NOMO-1 treated with dmso at 0.1 percent for 144 hours (cell line): ENCODE measurements at regions not wholly inside any gene's neighbourhood (a gene's known extent, or its start where the extent isn't known, plus 50 kb on each side); places are given as distances from the start of the nearest gene placed in this dataset.

Source experiments
- DNase-seq: peaks from one replicate; lab custom pipeline; 2025; ENCODE audit not compliant: unreplicated experiment; lab: John Stamatoyannopoulos, UW

- DNase-seq: no peak
Observed at GRCh38 chr16:59205403-59205802, 471.3 kb upstream of the GOT2 start.

DNA sequence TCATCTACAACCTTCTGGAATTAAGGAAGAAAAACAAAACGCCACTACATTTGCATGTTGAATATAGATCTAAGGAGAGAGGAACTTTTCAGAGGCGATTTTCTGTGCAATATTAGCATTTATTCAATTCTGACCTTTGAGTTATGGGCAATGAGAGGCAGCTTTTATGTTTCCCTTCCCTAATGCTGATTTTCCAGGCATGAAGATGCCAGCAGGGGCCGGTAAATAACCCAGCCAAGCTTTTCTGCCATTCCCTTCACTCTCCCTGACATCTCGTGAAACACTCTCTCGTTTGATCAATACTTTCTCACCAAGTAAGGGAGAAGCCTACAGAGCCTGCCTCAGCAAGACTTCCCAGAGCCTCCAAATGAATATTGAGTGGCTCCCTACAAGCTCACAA, 470.5 kb upstream of the GOT2 start:
- DNase-seq: no peak

DNA sequence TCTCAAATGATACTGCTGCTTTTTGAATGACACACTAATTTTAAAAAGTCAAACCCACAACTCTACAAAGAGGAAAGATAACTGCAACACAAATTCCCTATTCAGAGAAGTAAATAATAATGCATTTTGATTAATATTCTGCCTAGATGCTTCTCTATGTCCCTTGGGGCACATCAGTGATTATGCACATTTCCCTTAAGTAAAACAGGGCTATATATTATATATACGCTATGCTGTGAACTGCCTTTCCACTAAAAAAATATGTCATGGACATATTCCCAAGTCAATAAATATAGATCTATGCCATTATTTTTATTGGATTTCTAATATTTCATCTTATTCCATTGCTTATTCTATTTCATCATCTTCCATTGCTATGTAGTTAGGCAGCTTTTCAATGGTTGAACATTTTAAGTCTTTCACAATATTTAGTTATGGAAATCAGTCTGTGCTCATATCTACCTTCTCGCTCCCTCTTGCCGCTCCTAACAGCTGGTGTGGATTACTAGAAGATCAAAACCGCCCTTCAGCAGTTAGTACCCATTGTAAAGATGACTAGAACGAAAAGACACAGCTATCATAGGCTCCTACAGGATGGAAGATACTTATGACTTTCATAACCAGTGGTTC, 468.2 kb upstream of the GOT2 start:
- DNase-seq: no peak

DNA sequence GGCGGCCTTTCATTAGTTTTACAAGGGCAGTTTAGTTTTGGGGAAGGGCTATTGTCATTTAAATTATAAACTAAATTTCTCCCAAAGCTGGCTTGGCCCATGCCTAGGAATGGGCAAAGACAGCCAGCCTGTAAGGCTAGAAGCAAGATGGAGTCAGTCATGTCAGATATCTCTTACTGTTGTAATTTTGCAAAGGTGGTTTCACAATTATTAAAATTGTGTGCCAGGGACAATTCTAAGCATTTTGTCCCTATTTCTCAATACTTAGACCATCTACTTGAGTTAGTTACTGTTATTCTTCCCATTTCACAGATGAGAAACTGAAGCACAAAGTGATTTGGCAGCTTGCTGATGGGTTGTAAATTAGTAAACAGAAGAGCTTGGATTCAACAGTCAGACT, 467.7 kb upstream of the GOT2 start:
- no peak for DNase-seq

DNA sequence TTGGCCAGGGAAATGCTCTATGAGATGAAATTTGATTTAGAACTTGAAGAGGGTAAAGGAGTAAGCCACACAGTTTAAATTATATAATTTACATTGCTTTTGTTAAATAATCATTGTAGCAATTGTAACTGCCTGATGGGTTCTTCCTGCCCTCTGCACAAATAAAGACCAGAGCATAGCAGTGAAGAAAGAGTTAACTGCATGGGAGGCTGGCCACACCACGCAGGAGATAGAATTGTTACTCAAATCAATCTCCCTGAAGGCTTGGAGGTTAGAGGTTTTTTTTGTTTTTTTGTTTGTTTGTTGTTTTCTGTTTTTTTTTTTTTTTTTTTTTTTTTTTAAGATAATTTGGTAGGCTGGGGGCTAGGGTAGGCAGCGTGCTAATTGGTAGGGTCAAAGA, 467.0 kb upstream of the GOT2 start:
- no peak for DNase-seq

DNA sequence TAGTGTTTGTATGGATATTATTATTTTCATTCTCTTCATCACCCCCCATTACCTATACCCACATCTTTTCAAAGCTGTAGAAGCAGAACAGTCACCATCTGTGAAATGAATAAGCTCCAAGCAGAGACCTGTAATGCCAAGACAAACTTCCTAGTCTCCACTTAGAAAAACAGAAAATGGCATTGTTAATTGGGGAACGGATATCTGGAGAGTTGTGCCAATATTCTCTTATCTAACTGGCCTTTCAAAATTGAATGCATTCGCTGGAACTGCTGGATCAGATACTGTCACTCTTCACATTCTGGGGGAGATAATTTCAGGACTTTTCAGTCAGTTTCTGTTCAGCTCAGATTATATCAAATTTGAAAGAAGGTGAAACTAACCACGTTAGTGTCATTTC, 464.4 kb upstream of the GOT2 start:
- no peak for DNase-seq

GRCh38 chr16:59195242-59195641, 461.1 kb upstream of the GOT2 start:
- DNase-seq: no peak

DNA sequence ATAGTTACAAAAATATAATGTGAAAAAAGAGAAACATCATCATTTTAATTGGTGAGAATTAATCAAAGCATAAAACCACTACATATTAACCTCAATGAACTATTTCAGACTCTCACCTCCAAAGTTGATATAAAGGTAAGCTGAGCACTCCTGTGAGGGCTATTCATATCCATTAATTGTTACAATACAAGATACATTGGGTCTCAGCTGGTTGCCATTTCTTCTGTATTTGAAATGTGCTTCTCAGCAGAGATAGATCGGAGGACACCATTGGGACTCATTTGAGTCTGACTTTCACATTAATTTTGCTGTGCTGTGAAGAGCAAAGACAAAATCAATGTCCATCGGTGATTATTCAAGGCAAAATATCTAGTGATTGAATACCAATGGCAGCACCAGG, 459.5 kb upstream of the GOT2 start:
- DNase-seq: no peak

- no peak for DNase-seq
Observed at GRCh38 chr16:59192551-59193199, 458.6 kb upstream of the GOT2 start.

- no peak for DNase-seq
Observed at GRCh38 chr16:59190731-59191130, 456.6 kb upstream of the GOT2 start.

- DNase-seq: no peak
Observed at GRCh38 chr16:59188029-59188428, 453.9 kb upstream of the GOT2 start.

GRCh38 chr16:59181821-59182420, 447.8 kb upstream of the GOT2 start:
- no peak for DNase-seq

- no peak for DNase-seq
Observed at GRCh38 chr16:59180083-59180476, 446.0 kb upstream of the GOT2 start.

DNA sequence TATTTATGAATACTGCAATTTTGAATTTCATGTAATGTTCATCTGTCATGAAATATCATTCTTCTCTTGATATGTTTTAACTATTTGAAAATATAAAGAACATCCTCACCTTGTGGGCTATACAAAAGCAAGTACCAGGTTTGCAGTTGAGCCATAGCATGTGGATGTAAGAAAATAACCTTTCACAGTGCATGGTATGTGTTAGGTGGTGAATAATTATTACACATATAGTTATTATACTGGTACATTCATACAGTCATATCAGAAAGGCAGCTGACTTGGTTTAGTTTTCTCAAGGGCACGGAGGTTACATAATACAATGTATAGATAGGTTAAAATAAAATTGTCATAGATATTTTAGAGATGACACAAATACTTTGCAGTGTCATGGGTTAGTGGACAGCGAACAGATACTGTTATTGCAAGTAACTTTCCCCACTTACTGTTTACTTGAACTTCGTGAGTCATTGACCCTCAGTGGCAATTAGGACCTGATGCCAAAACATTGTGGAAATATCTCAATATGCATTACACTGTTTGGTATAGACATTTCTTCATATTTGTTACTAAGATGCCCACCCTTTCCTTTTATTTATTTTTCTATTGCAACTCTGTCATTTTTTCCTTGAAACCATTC, 445.4 kb upstream of the GOT2 start:
- DNase-seq: no peak

- DNase-seq: no peak
Observed at GRCh38 chr16:59173408-59173831, 439.3 kb upstream of the GOT2 start.

- DNase-seq: no peak
Observed at GRCh38 chr16:59170099-59170712, 436.1 kb upstream of the GOT2 start.

DNA sequence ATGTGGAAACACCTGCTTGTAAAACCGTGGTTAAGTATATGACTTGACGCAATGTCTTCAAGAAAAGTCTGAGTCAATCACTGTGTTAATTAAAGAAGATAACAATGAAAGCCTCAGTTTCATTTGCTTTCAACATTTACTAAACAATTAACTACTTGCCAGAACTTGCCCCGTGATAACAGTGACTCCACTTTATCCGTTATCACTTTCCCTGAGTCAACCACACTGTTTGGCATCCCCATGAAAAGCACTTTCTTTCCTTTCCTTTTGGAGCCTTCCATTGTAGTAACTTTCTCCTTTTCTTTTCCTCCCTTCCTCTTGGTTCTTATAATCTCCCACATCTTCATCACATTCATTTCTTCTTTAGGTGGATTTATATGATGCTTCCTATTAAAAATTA, 435.1 kb upstream of the GOT2 start:
- no peak for DNase-seq

DNA sequence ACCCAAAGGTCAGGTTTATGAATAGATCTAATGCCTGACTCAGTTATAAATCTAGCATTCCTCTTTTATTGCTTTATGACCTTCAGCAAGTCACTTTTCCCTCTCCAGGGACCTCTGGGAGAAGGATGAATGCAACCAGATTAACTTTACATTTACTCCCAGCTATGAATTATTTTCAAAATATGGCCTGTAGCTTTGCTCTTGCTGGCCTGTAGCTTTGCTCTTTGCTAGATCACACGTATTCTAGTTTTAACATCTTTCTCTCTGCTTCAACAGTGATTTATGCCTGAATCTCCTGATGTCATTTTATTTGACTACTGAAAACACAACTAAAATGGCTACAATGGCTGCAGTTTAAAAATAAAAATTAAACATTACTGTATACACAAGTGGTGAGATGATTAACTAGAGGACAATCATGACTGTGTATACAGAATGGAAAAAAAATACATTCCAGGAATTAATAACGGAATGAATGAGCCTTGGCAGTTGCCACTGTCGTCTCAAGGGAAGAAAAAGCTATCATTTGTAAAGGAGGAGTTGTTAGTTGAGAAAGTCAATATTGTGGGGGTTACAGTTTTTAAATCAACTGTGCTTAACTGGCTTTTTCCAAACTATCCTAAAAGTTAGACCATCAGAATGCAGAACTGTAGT, 434.5 kb upstream of the GOT2 start:
- no peak for DNase-seq

DNA sequence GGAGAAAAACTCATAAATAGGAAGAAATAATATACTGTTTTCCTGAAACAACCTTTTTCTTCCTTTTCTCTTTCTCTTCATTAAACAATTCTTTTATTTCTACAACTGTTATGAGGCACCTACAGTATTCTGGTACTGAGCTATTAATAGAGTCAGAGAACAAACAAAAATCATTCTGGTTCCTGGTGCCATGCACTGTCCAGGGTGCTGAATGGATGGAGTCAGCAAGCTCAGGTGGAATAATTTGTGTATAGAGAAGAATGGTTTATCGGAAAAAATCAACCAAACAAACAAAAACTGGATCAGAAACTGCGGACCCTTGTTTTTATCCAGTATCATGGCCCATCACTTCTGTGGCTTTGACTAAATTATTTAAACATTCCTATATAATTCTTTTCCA, 430.3 kb upstream of the GOT2 start:
- DNase-seq: no peak

- DNase-seq: no peak
Observed at GRCh38 chr16:59163371-59164055, 429.4 kb upstream of the GOT2 start.

- DNase-seq: no peak
Observed at GRCh38 chr16:59161679-59162078, 427.6 kb upstream of the GOT2 start.
